K562 (cell line): ENCODE measurements at regions not wholly inside any gene's neighbourhood (a gene's known extent, or its start where the extent isn't known, plus 50 kb on each side); places are given as distances from the start of the nearest gene placed in this dataset.

Experiments
- CTBP1 ChIP-seq: fragments of 450-650 bp; IDR thresholded peaks from 2 replicates; pipeline ENCODE4 v1.6.1; 2016; ENCODE audit warnings: borderline replicate concordance
- ERF ChIP-seq: fragments of 450-650 bp; formaldehyde crosslinking; IDR thresholded peaks from 2 replicates; pipeline ENCODE4 v1.4.0; 2020; ENCODE audit warnings: mild to moderate bottlenecking, mixed read lengths
- ESRRA ChIP-seq: fragments of 450-650 bp; IDR thresholded peaks from 2 replicates; pipeline ENCODE4 v1.6.1; 2014; ENCODE audit warnings: low read depth, mild to moderate bottlenecking, moderate library complexity, borderline replicate concordance
- HCFC1 ChIP-seq: IDR thresholded peaks from 2 replicates; pipeline ENCODE4 v1.6.1; 2012; ENCODE audit warnings: low read depth, low read length, improper control_type of control experiment
- MTA3 ChIP-seq: fragments of 450-650 bp; formaldehyde crosslinking; IDR thresholded peaks from 2 replicates; pipeline ENCODE4 v1.6.1; 2017; ENCODE audit warnings: mild to moderate bottlenecking, borderline replicate concordance
- RFX7 ChIP-seq: fragments of 250-450 bp; sonication (Bioruptor Pico); IDR thresholded peaks from 2 replicates; pipeline ENCODE4 v1.5.1; 2021; ENCODE audit warnings: mild to moderate bottlenecking
- SMC3 ChIP-seq: conservative IDR thresholded peaks from 2 replicates; pipeline ENCODE4 v1.6.1; 2011; ENCODE audit warnings: low read depth, low read length, improper control_type of control experiment; ENCODE audit not compliant: insufficient read depth
- STAG1 ChIP-seq: sonication (generic); formaldehyde crosslinking; IDR thresholded peaks from 2 replicates; pipeline ENCODE4 v1.5.0; 2020; ENCODE audit warnings: missing genetic modification reagents, borderline replicate concordance
- TF ChIP-seq, protein P1 (sequence below): fragments of 450-650 bp; IDR thresholded peaks from 2 replicates; pipeline ENCODE4 v1.6.1; 2016
- TF ChIP-seq, protein P2 (sequence below): fragments of 150-350 bp; IDR thresholded peaks from 2 replicates; pipeline ENCODE4 v1.6.1; 2014; ENCODE audit warnings: low read depth, mild to moderate bottlenecking, low read length, borderline replicate concordance
- TF ChIP-seq, protein P3 (sequence below): fragments of 450-650 bp; IDR thresholded peaks from 2 replicates; pipeline ENCODE4 v1.6.1; 2017; ENCODE audit warnings: antibody characterized with exemption, mild to moderate bottlenecking

DNA sequence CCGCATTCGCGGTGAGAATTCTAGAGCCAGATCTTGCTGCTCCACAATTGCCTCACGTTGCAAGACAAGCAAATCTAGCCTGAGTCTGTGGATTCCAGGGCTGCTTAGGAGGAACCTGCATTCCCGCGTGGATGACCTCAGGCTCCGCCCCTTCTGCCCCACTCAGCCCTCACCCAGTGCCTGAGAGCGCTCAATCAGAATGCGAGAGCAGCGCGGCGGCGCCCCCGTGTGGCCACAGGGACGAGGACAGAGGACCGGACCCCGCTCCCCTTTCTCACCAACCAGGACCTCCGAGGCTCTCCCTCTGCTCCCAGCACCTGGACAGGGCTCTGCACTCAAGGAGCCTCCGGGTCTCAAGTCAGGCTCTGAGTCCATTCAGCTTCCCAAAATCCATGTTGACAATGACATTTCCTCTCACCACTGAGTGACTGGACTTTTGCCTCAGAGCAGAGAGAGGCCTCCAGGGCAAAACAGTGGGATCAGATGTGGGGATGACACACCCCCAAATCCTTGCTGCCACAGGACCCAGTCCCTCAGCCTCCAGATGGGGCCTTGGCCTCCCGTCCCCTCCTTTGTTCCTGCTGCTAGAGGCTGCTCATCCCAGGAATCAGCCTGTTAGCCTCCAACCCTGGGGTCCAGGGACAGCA, 52.0 kb downstream of the RPP21 start (continued):
- TF ChIP-seq, protein P1, sequence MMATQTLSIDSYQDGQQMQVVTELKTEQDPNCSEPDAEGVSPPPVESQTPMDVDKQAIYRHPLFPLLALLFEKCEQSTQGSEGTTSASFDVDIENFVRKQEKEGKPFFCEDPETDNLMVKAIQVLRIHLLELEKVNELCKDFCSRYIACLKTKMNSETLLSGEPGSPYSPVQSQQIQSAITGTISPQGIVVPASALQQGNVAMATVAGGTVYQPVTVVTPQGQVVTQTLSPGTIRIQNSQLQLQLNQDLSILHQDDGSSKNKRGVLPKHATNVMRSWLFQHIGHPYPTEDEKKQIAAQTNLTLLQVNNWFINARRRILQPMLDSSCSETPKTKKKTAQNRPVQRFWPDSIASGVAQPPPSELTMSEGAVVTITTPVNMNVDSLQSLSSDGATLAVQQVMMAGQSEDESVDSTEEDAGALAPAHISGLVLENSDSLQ: no peak
- peak; percentile 98 for TF ChIP-seq SMC3
- TF ChIP-seq, protein P2, sequence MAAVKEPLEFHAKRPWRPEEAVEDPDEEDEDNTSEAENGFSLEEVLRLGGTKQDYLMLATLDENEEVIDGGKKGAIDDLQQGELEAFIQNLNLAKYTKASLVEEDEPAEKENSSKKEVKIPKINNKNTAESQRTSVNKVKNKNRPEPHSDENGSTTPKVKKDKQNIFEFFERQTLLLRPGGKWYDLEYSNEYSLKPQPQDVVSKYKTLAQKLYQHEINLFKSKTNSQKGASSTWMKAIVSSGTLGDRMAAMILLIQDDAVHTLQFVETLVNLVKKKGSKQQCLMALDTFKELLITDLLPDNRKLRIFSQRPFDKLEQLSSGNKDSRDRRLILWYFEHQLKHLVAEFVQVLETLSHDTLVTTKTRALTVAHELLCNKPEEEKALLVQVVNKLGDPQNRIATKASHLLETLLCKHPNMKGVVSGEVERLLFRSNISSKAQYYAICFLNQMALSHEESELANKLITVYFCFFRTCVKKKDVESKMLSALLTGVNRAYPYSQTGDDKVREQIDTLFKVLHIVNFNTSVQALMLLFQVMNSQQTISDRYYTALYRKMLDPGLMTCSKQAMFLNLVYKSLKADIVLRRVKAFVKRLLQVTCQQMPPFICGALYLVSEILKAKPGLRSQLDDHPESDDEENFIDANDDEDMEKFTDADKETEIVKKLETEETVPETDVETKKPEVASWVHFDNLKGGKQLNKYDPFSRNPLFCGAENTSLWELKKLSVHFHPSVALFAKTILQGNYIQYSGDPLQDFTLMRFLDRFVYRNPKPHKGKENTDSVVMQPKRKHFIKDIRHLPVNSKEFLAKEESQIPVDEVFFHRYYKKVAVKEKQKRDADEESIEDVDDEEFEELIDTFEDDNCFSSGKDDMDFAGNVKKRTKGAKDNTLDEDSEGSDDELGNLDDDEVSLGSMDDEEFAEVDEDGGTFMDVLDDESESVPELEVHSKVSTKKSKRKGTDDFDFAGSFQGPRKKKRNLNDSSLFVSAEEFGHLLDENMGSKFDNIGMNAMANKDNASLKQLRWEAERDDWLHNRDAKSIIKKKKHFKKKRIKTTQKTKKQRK: no peak
- no peak; the same call in 1 of the 2 replicates for TF ChIP-seq ESRRA
- TF ChIP-seq, protein P3, sequence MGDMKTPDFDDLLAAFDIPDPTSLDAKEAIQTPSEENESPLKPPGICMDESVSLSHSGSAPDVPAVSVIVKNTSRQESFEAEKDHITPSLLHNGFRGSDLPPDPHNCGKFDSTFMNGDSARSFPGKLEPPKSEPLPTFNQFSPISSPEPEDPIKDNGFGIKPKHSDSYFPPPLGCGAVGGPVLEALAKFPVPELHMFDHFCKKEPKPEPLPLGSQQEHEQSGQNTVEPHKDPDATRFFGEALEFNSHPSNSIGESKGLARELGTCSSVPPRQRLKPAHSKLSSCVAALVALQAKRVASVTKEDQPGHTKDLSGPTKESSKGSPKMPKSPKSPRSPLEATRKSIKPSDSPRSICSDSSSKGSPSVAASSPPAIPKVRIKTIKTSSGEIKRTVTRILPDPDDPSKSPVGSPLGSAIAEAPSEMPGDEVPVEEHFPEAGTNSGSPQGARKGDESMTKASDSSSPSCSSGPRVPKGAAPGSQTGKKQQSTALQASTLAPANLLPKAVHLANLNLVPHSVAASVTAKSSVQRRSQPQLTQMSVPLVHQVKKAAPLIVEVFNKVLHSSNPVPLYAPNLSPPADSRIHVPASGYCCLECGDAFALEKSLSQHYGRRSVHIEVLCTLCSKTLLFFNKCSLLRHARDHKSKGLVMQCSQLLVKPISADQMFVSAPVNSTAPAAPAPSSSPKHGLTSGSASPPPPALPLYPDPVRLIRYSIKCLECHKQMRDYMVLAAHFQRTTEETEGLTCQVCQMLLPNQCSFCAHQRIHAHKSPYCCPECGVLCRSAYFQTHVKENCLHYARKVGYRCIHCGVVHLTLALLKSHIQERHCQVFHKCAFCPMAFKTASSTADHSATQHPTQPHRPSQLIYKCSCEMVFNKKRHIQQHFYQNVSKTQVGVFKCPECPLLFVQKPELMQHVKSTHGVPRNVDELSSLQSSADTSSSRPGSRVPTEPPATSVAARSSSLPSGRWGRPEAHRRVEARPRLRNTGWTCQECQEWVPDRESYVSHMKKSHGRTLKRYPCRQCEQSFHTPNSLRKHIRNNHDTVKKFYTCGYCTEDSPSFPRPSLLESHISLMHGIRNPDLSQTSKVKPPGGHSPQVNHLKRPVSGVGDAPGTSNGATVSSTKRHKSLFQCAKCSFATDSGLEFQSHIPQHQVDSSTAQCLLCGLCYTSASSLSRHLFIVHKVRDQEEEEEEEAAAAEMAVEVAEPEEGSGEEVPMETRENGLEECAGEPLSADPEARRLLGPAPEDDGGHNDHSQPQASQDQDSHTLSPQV: no peak
- TF ChIP-seq ERF (CRISPR knock-in tag): no peak
- no peak for TF ChIP-seq RFX7 (CRISPR knock-in tag)
- TF ChIP-seq HCFC1: no peak
- TF ChIP-seq MTA3: no peak
- peak; percentile 95; the same call in 1 of the 2 replicates for TF ChIP-seq STAG1 (CRISPR knock-in tag)
- TF ChIP-seq CTBP1: peak; percentile 28; the same call in 1 of the 2 replicates
